Fibroblast of peridontal ligament (primary cell): ENCODE measurements at regions not wholly inside any gene's neighbourhood (a gene's known extent, or its start where the extent isn't known, plus 50 kb on each side); places are given as distances from the start of the nearest gene placed in this dataset.
"Not testable (repeated sequence)": the region's sequence is repeated elsewhere in the genome, so short reads cannot be mapped to it uniquely, and the experiment has no call there.

ENCODE experiments used
- DNase-seq: peaks from one replicate; pipeline ENCODE4 v3.0.0-alpha.2; 2010; ENCODE audit errors: extremely low read depth

- no peak for DNase-seq
Measured at GRCh38 chr12:90829044-90829443, 125.9 kb downstream of the CCER1 start.

GRCh38 chr12:90828621-90829020 lies 126.4 kb downstream of the CCER1 start:
- no peak for DNase-seq

- DNase-seq = no peak
Measured at GRCh38 chr12:90827567-90827966, 127.4 kb downstream of the CCER1 start.

DNA sequence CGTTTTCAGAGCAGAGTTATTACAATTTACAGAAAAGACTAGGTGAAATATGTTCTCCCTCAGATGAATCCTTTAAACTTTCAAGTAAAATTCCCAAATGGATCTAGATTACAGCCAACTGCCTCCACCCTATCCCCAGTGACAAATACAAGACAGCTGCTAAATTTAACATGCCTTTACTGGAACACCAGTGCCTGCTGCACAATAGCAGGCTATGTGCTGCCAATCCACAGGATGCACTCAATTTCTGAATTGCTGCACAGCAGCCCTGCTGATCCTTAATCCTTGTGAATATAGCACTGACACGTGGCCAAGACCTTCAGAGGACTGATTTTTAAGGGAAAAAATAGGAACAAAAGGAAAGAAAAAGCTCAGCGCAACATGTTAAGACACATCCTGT lies 128.9 kb downstream of the CCER1 start:
- DNase-seq = no peak

DNA sequence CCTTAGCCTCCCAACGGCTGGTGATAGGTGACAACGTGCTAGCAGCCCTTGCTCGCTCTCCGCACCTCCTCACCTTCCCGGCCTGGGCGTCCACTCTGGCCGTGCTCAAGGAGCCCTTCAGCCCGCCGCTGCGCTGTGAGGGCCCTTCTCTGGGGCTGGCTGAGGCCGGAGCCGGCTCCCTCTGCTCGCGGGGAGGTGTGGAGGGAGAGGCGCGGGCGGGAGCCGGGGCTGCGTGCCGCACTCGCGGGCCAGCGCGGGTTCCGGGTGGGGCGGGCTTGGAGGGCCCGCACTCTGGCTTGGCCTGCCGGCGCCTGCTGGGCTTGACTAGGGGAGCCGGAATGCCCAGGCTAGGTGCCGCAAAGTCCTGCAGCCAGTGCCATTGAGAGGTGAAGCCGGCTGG lies 131.1 kb downstream of the CCER1 start:
- no peak for DNase-seq

GRCh38 chr12:90819709-90820108 lies 135.3 kb downstream of the CCER1 start:
- DNase-seq = no peak

DNA sequence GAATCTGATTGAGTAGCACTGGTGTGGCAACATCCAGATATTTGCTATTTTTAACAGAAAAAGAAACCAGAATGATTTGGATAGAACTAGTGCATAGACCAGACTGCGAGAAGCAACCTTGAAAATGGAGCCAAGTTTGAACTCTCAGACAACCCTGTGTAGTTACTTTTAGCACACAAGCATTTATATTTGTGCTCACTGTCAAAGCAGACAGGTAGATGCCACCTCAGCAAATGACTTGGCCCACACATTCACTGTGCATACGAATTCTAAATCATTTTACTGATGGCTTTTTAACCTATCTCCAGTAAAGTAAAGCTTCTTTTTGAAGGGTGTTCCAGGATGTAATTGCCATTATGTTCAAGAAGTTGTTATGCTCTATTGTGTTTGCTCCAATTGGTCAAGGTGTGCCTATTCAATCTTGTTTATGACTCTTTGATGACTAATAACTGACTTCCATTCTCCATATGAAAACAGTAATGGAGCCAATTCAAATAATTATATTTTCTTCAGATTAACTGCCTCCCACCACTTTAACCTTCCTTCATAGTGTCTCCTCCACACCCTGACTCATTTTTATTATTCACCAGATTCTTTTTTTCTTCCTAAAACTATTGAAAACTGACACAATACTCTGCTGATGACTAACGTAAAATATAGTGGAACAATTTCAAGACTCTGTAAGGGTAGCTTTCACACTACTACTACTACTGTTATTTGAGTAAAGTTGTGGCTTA lies 138.5 kb downstream of the CCER1 start:
- peak; percentile 3 for DNase-seq

DNA sequence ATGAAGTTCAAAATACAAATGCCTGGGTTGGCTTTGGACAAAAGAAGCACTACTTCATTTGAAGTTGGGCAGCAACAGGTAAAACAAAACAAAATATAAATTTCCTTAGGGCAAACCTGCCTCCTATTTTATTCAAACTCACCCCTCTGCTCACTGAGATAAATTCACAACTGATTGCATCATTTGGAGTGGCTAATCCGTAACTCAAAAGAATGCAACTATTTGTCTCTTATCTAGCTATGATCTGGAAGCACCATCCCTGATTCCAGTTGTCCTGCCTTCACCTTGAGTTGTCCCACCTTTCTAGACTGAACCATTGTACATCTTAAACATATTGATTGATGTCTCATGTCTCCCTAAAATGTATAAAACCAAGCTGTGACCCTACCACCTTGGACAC lies 145.0 kb downstream of the CCER1 start:
- no peak for DNase-seq

DNA sequence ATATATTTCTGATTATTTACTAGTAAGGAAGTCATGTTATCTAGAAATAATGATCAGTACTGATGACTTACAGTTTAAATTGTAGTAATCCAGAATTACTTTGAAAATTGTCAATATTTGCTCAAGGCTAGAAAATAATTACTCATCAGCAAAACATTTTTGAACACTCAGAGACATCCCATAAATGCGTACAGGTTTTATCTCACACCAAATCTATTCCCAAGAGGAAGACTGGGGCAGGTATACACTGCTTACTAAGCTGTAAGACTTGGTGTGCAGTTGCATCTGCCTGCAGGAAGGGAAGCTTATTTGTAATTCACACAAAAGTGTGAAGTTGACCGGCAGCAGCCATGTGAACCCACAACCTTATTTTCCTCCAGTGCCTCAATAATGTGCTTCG lies 146.4 kb downstream of the CCER1 start:
- no peak for DNase-seq

GRCh38 chr12:90802727-90803126 lies 152.2 kb downstream of the CCER1 start:
- DNase-seq = no peak

DNA sequence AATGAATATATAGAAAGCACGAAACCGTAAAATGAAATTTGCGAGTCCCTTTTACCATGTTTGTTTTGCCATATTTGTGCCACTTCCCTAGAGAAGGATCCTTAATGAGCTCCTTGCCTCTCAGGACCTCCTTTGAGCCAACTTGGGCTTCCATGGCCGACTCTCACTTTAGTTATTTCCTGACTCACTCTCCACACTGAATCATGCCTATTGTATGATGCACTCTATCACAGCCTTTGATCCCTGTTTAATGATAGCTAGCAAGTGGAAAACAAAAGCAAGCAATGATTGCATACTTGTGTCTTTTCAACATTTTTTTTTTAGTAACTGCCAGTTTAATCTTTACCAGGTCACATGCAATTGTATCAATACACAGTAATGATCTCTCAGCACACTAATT lies 153.2 kb downstream of the CCER1 start:
- DNase-seq = peak; percentile 40

GRCh38 chr12:90794212-90794611 lies 160.8 kb downstream of the CCER1 start:
- no peak for DNase-seq

DNA sequence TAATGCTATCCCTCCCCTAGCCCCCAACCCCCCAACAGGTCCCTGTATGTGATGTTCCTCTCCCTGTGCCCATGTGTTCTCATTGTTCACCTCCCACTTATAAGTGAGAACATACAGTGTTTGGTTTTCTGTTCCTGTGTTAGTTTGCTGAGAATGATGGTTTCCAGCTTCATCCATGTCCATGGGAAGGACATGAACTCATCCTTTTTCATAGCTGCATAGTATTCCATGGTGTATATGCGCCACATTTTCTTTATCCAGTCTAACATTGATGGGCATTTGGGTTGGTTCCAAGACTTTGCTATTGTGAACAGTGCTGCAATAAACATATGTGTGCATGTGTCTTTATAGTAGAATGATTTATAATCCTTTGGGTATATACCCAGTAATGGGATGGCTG lies 162.3 kb downstream of the CCER1 start:
- not testable (repeated sequence) for DNase-seq

DNA sequence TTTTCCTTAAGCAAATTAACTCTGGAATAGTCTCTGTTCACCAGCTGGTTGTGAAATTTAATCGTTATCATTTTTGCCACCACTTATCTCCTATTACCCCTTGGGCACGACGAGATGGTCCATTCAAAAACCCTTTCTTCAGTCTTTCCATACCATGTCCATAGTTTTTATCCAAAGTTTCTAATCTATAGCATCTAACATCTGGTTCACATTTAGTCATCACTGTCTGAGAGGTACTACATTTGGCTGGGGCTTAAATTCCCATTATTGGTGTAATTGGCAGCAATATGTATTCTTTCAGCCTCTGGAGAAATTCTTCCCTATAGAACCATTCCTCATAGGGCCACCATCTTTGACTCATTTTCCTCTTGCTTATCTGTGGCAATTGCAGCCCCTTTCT lies 163.5 kb downstream of the CCER1 start:
- DNase-seq = no peak

DNA sequence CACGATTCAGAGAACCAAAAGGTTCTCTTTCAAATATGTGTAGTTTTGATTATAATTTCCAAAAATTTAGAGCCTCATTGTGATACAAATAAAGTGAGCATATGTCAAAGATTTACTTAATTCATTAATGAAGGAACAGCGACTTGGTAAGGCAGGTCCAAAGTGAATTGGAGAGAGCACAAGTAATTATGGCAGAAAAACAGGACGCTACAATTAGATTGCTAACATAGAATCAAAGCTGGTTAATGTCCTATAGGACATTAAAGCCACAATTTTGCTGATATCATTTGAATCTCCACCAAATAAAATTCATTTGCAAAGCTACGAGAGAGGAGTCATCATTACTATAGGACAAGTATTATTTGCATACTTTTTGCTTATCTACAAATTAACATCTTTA lies 164.2 kb downstream of the CCER1 start:
- DNase-seq = no peak

GRCh38 chr12:90773491-90773890 lies 181.5 kb downstream of the CCER1 start:
- DNase-seq = peak; percentile 46

DNA sequence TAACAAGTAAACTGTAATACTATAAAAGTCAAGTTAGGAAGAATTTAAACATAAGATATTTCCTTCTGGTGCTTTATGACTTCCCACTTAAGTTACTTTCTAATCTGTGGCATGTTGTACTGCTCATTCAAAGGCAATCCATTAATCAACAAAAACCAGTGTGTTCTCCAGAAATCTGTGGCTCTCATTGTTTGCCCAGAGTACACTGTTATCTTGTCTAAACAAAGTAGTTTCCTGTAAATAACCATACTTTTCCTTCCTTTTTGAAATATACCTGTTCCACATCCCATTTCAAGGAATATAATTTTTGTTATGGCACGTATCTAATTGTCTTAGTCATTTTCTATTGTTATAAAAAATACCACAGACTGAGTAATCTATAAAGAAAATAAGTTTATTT lies 184.1 kb downstream of the CCER1 start:
- no peak for DNase-seq

DNA sequence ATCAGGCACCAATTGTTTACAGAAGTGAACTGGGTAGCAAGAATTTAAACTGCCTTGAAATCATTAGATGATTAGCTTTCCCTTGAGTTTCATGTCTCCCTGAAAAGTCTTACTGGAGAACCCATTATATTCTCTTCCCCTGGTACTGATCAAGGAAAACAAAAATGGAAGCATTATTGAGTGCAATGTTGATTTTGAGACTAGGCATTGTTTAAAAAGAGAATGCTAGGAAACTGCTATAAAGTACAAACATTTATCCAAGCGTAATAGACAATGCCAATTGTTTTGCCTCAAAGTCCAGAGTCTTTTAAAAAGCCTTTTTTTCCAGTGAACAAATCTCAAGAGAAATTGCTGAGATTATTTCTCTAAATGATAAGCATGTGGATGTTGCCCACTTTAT lies 197.0 kb downstream of the CCER1 start:
- no peak for DNase-seq

GRCh38 chr12:90745211-90745610 lies 209.8 kb downstream of the CCER1 start:
- DNase-seq = no peak

- peak; percentile 20 for DNase-seq
Measured at GRCh38 chr12:90741611-90742010, 213.4 kb downstream of the CCER1 start.

- DNase-seq = peak; percentile 29
Measured at GRCh38 chr12:90729736-90730135, 225.2 kb downstream of the CCER1 start.

GRCh38 chr12:90712671-90713070 lies 242.3 kb downstream of the CCER1 start:
- DNase-seq = no peak

GRCh38 chr12:90710711-90711110 lies 244.3 kb downstream of the CCER1 start:
- DNase-seq = no peak

DNA sequence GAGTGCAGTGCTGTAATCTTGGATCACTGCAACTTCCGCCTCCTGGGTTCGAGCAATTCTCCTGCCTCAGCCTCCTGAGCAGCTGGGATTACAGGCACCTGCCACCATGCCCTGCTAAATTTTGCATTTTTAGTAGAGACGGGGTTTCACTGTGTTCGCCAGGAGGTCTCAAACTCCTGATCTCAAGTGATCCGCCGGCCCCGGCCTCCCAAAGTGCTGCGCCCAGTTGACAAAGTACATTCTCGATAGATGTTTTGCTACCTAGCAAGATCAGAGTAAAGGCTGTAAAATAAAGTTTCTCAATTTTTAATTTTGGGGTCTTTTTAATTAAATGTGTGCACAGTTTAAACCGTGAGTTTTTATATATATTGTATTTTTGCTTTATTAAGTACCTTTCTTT lies 248.9 kb downstream of the CCER1 start:
- DNase-seq = no peak
